ENCODE measurements at regions not wholly inside any gene's neighbourhood (a gene's known extent, or its start where the extent isn't known, plus 50 kb on each side); places are given as distances from the start of the nearest gene placed in this dataset.

GRCh38 chr3:150079029-150079739 lies 108.5 kb upstream of the PFN2 start:
- ChIA-PET SMC1A (ENCODE audit: uncharacterized antibody, unreplicated experiment) (no interaction called here), POLR2A (no interaction called here), RAD21 (ENCODE audit: unreplicated experiment) (no interaction called here), CTCF (no interaction called here)
- no peak overlapping the region for H3K4me2 ChIP-seq (ENCODE audit: control insufficient read depth, insufficient read depth)
- no peak overlapping the region for H3K27ac ChIP-seq (ENCODE audit: control insufficient read depth, insufficient read depth)
- H3K79me2 ChIP-seq (ENCODE audit: control insufficient read depth, insufficient read depth, low read length) = no peaks in the 10 kb centered on the region
- 58% methylated on average over 5 of the region's 5 CpGs for WGBS (ENCODE audit: insufficient coverage, insufficient replicate concordance, low lambda C conversion rate, missing lambda C conversion rate)
- DNase-seq (ENCODE audit: low read depth, low spot score) (no peak), ATAC-seq (no peak), FAIRE-seq (no peak)
- no peak overlapping the region for H3K4me3 ChIP-seq
- peaks cover 6% of the 10 kb centered on the region for H3K9me3 ChIP-seq (replicated peaks; ENCODE audit: control insufficient read depth, insufficient read depth, low read length)
- no TSS peak for BruUV-seq (replicated peaks)
- no peaks in the 10 kb centered on the region for H3K27me3 ChIP-seq (replicated peaks in 1 of 2; ENCODE audit: control insufficient read depth in 2 of 2, insufficient read depth in 2 of 2, low read length in 1 of 2)
- no peak overlapping the region for H3K9ac ChIP-seq (ENCODE audit: control insufficient read depth, insufficient read depth, low read length)
- no peak for TF ChIP-seq NFYA (IDR thresholded peaks at IDR 0.05; ENCODE audit: borderline replicate concordance, low read depth, low read length)
- H3K36me3 ChIP-seq (ENCODE audit: control insufficient read depth in 2 of 2, insufficient read depth in 2 of 2, low read length in 1 of 2) = no peaks in the 10 kb centered on the region
- H3K4me1 ChIP-seq (ENCODE audit: control insufficient read depth, insufficient read depth, low read length) = peaks cover 5% of the 10 kb centered on the region
- in situ Hi-C loops (cut with MboI) = no loop called here
- H4K20me1 ChIP-seq (ENCODE audit: control insufficient read depth, insufficient read depth) = no peaks in the 10 kb centered on the region
- H2AFZ ChIP-seq (ENCODE audit: control insufficient read depth, low read depth, low read length) = no peak overlapping the region
- intact Hi-C loops (cut with micrococcal nuclease; ENCODE audit: unreplicated experiment) = no loop called here

GRCh38 chr3:150077581-150078247 lies 107.0 kb upstream of the PFN2 start:
- Histone ChIP-seq H3K4me2 (ENCODE audit: control insufficient read depth, insufficient read depth) (no peak overlapping the region), H3K36me3 (ENCODE audit: control insufficient read depth in 2 of 2, insufficient read depth in 2 of 2, low read length in 1 of 2) (no peaks in the 10 kb centered on the region), H4K20me1 (ENCODE audit: control insufficient read depth, insufficient read depth) (no peaks in the 10 kb centered on the region), H3K4me1 (ENCODE audit: control insufficient read depth, insufficient read depth, low read length) (peaks cover 13% of the 10 kb centered on the region), H3K9ac (ENCODE audit: control insufficient read depth, insufficient read depth, low read length) (no peak overlapping the region), H3K4me3 (no peak overlapping the region), H2AFZ (ENCODE audit: control insufficient read depth, low read depth, low read length) (no peak overlapping the region), H3K27me3 (replicated peaks in 1 of 2; ENCODE audit: control insufficient read depth in 2 of 2, insufficient read depth in 2 of 2, low read length in 1 of 2) (no peaks in the 10 kb centered on the region), H3K79me2 (ENCODE audit: control insufficient read depth, insufficient read depth, low read length) (no peaks in the 10 kb centered on the region), H3K27ac (ENCODE audit: control insufficient read depth, insufficient read depth) (no peak overlapping the region), H3K9me3 (replicated peaks; ENCODE audit: control insufficient read depth, insufficient read depth, low read length) (peaks cover 6% of the 10 kb centered on the region)
- ATAC-seq = no peak
- ChIA-PET RAD21 (ENCODE audit: unreplicated experiment) (no interaction called here), CTCF (no interaction called here), SMC1A (ENCODE audit: uncharacterized antibody, unreplicated experiment) (no interaction called here), POLR2A (no interaction called here)
- BruUV-seq (replicated peaks) = no TSS peak
- intact Hi-C loops (cut with micrococcal nuclease; ENCODE audit: unreplicated experiment) (no loop called here), in situ Hi-C loops (cut with MboI) (no loop called here)
- no peak for DNase-seq (ENCODE audit: low read depth, low spot score)
- WGBS (ENCODE audit: insufficient coverage, insufficient replicate concordance, low lambda C conversion rate, missing lambda C conversion rate) = 62% methylated on average over 4 of the region's 4 CpGs
- FAIRE-seq = no peak
- TF ChIP-seq POLR2A (IDR thresholded peaks at IDR 0.05; ENCODE audit: low read depth, low read length) (no peak), SUZ12 (IDR thresholded peaks at IDR 0.05; ENCODE audit: unreplicated experiment) (no peak), MTA3 (IDR thresholded peaks at IDR 0.05; ENCODE audit: borderline replicate concordance, low read length) (no peak), GABPA (IDR thresholded peaks at IDR 0.05; ENCODE audit: low read depth) (no peak), HCFC1 (IDR thresholded peaks at IDR 0.05; ENCODE audit: low read length) (no peak), REST (IDR thresholded peaks at IDR 0.05; ENCODE audit: low read depth, low read length) (no peak), MLLT1 (IDR thresholded peaks at IDR 0.05) (no peak), ZNF24 (IDR thresholded peaks at IDR 0.05) (no peak), RUNX3 (IDR thresholded peaks at IDR 0.05; ENCODE audit: low read length) (no peak), PKNOX1 (IDR thresholded peaks at IDR 0.05) (no peak), POLR2AphosphoS5 (IDR thresholded peaks at IDR 0.05; ENCODE audit: low read length) (no peak)
